SK-N-SH treated with all-trans-retinoic acid at 6 μM for 48 hours (cell line): ENCODE measurements at regions not wholly inside any gene's neighbourhood (a gene's known extent, or its start where the extent isn't known, plus 50 kb on each side); places are given as distances from the start of the nearest gene placed in this dataset.

Experiments used
- ATAC-seq: fragments of 200-7000 bp; cut with Tn5 transposase; 3 replicates; pipeline ENCODE4 v1.9.1; 2020; ENCODE audit warnings: mild to moderate bottlenecking, moderate library complexity
- ARNTL ChIP-seq: fragments of 450-650 bp; formaldehyde crosslinking; IDR thresholded peaks from 2 replicates; pipeline ENCODE4 v1.5.0; 2020; ENCODE audit warnings: low read depth, mild to moderate bottlenecking, moderate library complexity, borderline replicate concordance
- CSDC2 ChIP-seq: fragments of 250-450 bp; sonication (Bioruptor Pico); IDR thresholded peaks from 2 replicates; pipeline ENCODE4 v1.5.0; 2020; ENCODE audit warnings: mild to moderate bottlenecking, moderate library complexity
- ESRRG ChIP-seq: fragments of 250-450 bp; sonication (Bioruptor Pico); IDR thresholded peaks from 2 replicates; pipeline ENCODE4 v1.6.1; 2021; ENCODE audit warnings: mild to moderate bottlenecking
- GLIS3 ChIP-seq: fragments of 250-450 bp; sonication (Bioruptor Pico); IDR thresholded peaks from 2 replicates; pipeline ENCODE4 v1.5.0; 2020; ENCODE audit warnings: mild to moderate bottlenecking, moderate library complexity
- ISL1 ChIP-seq: fragments of 250-450 bp; sonication (Bioruptor Pico); IDR thresholded peaks from 2 replicates; pipeline ENCODE4 v2.1.2; 2022; ENCODE audit warnings: mild to moderate bottlenecking, moderate library complexity
- PPARA ChIP-seq: fragments of 250-450 bp; sonication (Bioruptor Pico); IDR thresholded peaks from 2 replicates; pipeline ENCODE4 v1.5.0; 2020; ENCODE audit warnings: mild to moderate bottlenecking, borderline replicate concordance
- RARB ChIP-seq: fragments of 250-450 bp; sonication (Bioruptor Pico); IDR thresholded peaks from 2 replicates; pipeline ENCODE4 v1.8.0; 2021; ENCODE audit warnings: mild to moderate bottlenecking, moderate library complexity
- SNAI2 ChIP-seq: fragments of 250-450 bp; sonication (Bioruptor Pico); IDR thresholded peaks from 2 replicates; pipeline ENCODE4 v1.5.0; 2020; ENCODE audit warnings: mild to moderate bottlenecking, moderate library complexity
- TCF4 ChIP-seq: fragments of 250-450 bp; sonication (Bioruptor Pico); IDR thresholded peaks from 2 replicates; pipeline ENCODE4 v1.8.0; 2021; ENCODE audit warnings: mild to moderate bottlenecking, moderate library complexity, borderline replicate concordance
- TOX ChIP-seq: fragments of 250-450 bp; sonication (Bioruptor Pico); IDR thresholded peaks from 2 replicates; pipeline ENCODE4 v1.8.0; 2021; ENCODE audit warnings: mild to moderate bottlenecking, moderate library complexity, borderline replicate concordance
- ZC3H10 ChIP-seq: fragments of 250-450 bp; sonication (Bioruptor Pico); IDR thresholded peaks from 2 replicates; pipeline ENCODE4 v1.5.1; 2021; ENCODE audit warnings: mild to moderate bottlenecking, moderate library complexity
- ZFP3 ChIP-seq: fragments of 250-450 bp; sonication (Bioruptor Pico); IDR thresholded peaks from 2 replicates; pipeline ENCODE4 v1.5.0; 2020; ENCODE audit warnings: mild to moderate bottlenecking, moderate library complexity
- ZFP30 ChIP-seq: fragments of 450-650 bp; formaldehyde crosslinking; IDR thresholded peaks from 2 replicates; pipeline ENCODE4 v1.5.0; 2022; ENCODE audit warnings: mild to moderate bottlenecking, moderate library complexity
- ZNF70 ChIP-seq: fragments of 450-650 bp; formaldehyde crosslinking; IDR thresholded peaks from 2 replicates; pipeline ENCODE4 v1.5.0; 2020; ENCODE audit warnings: mild to moderate bottlenecking, moderate library complexity
- ZNF8 ChIP-seq: fragments of 450-650 bp; formaldehyde crosslinking; IDR thresholded peaks from 2 replicates; pipeline ENCODE4 v1.5.0; 2020; ENCODE audit warnings: mild to moderate bottlenecking, moderate library complexity
- TF ChIP-seq, protein P1 (sequence below): fragments of 250-450 bp; sonication (Bioruptor Pico); IDR thresholded peaks from 2 replicates; pipeline ENCODE4 v1.5.1; 2020; ENCODE audit warnings: low read depth, mild to moderate bottlenecking, moderate library complexity
- TF ChIP-seq, protein P2 (sequence below): fragments of 250-450 bp; sonication (Bioruptor Pico); IDR thresholded peaks from 2 replicates; pipeline ENCODE4 v1.8.0; 2021; ENCODE audit warnings: low read depth, mild to moderate bottlenecking, moderate library complexity, borderline replicate concordance
- TF ChIP-seq, protein P3 (sequence below): fragments of 250-450 bp; sonication (Bioruptor Pico); IDR thresholded peaks from 2 replicates; pipeline ENCODE4 v1.5.1; 2021; ENCODE audit warnings: mild to moderate bottlenecking, moderate library complexity
- TF ChIP-seq, protein P4 (sequence below): fragments of 250-450 bp; sonication (Bioruptor Pico); IDR thresholded peaks from 2 replicates; pipeline ENCODE4 v1.5.0; 2020; ENCODE audit warnings: mild to moderate bottlenecking, moderate library complexity
- TF ChIP-seq, protein P5 (sequence below): fragments of 250-450 bp; sonication (Bioruptor Pico); IDR thresholded peaks from 2 replicates; pipeline ENCODE4 v1.8.0; 2020; ENCODE audit warnings: mild to moderate bottlenecking, moderate library complexity, borderline replicate concordance

DNA sequence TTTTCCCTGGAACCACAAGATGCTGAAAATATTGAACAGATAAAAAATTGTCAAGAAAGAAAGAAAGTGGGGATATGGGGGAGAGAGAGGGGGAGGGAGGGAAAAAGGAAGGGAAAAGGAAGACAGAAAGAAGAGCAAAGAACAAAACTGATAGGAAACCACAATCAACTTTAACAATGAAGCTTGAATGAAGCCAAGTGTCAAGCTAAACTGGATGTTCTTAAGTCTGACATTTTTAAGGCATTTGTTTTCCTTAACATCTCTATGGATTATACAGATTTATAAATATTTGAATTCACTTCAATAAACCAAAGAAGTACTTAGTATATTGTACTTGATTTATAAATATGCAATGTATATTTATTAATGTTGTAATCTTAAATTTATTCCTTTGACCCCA lies 197.6 kb upstream of the SMLR1 start:
- TF ChIP-seq, protein P1, sequence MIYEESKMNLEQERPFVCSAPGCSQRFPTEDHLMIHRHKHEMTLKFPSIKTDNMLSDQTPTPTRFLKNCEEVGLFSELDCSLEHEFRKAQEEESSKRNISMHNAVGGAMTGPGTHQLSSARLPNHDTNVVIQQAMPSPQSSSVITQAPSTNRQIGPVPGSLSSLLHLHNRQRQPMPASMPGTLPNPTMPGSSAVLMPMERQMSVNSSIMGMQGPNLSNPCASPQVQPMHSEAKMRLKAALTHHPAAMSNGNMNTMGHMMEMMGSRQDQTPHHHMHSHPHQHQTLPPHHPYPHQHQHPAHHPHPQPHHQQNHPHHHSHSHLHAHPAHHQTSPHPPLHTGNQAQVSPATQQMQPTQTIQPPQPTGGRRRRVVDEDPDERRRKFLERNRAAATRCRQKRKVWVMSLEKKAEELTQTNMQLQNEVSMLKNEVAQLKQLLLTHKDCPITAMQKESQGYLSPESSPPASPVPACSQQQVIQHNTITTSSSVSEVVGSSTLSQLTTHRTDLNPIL (CRISPR knock-in tag) = no peak
- TF ChIP-seq ZNF70 (CRISPR knock-in tag) = no peak
- TF ChIP-seq, protein P2, sequence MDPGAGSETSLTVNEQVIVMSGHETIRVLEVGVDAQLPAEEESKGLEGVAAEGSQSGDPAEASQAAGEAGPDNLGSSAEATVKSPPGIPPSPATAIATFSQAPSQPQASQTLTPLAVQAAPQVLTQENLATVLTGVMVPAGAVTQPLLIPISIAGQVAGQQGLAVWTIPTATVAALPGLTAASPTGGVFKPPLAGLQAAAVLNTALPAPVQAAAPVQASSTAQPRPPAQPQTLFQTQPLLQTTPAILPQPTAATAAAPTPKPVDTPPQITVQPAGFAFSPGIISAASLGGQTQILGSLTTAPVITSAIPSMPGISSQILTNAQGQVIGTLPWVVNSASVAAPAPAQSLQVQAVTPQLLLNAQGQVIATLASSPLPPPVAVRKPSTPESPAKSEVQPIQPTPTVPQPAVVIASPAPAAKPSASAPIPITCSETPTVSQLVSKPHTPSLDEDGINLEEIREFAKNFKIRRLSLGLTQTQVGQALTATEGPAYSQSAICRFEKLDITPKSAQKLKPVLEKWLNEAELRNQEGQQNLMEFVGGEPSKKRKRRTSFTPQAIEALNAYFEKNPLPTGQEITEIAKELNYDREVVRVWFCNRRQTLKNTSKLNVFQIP (CRISPR knock-in tag) = no peak
- no peak for TF ChIP-seq TCF4 (CRISPR knock-in tag)
- TF ChIP-seq GLIS3 = no peak
- no peak for TF ChIP-seq RARB (CRISPR knock-in tag)
- no peak for TF ChIP-seq ESRRG (CRISPR knock-in tag)
- TF ChIP-seq PPARA (CRISPR knock-in tag) = no peak
- TF ChIP-seq, protein P3, sequence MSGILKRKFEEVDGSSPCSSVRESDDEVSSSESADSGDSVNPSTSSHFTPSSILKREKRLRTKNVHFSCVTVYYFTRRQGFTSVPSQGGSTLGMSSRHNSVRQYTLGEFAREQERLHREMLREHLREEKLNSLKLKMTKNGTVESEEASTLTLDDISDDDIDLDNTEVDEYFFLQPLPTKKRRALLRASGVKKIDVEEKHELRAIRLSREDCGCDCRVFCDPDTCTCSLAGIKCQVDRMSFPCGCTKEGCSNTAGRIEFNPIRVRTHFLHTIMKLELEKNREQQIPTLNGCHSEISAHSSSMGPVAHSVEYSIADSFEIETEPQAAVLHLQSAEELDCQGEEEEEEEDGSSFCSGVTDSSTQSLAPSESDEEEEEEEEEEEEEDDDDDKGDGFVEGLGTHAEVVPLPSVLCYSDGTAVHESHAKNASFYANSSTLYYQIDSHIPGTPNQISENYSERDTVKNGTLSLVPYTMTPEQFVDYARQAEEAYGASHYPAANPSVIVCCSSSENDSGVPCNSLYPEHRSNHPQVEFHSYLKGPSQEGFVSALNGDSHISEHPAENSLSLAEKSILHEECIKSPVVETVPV (CRISPR knock-in tag) = no peak
- no peak for TF ChIP-seq ZFP30 (CRISPR knock-in tag)
- ATAC-seq = no peak

DNA sequence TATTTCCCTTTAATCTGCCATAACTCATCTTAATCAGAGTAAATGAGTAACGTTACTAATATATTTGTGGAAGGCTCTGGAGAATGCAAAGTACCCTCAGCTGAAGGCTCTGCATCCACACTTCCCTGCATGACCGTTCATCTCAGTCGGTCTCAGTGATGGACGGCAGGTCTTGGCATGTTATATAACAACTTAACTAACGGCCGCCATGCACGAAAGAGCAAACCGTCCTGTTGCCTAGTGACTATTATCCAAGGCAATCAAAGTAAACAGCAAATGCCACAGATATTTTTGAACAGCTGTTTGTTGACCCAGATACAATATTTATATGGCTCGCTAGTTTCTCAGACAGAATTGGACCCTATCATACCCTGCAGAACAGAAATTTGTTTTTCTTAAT lies 194.9 kb upstream of the SMLR1 start:
- TF ChIP-seq ZFP3 = no peak
- TF ChIP-seq GLIS3 = no peak
- no peak for TF ChIP-seq PPARA (CRISPR knock-in tag)
- TF ChIP-seq, protein P2 (CRISPR knock-in tag) = no peak
- TF ChIP-seq, protein P4, sequence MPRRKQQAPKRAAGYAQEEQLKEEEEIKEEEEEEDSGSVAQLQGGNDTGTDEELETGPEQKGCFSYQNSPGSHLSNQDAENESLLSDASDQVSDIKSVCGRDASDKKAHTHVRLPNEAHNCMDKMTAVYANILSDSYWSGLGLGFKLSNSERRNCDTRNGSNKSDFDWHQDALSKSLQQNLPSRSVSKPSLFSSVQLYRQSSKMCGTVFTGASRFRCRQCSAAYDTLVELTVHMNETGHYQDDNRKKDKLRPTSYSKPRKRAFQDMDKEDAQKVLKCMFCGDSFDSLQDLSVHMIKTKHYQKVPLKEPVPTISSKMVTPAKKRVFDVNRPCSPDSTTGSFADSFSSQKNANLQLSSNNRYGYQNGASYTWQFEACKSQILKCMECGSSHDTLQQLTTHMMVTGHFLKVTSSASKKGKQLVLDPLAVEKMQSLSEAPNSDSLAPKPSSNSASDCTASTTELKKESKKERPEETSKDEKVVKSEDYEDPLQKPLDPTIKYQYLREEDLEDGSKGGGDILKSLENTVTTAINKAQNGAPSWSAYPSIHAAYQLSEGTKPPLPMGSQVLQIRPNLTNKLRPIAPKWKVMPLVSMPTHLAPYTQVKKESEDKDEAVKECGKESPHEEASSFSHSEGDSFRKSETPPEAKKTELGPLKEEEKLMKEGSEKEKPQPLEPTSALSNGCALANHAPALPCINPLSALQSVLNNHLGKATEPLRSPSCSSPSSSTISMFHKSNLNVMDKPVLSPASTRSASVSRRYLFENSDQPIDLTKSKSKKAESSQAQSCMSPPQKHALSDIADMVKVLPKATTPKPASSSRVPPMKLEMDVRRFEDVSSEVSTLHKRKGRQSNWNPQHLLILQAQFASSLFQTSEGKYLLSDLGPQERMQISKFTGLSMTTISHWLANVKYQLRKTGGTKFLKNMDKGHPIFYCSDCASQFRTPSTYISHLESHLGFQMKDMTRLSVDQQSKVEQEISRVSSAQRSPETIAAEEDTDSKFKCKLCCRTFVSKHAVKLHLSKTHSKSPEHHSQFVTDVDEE (CRISPR knock-in tag) = no peak
- TF ChIP-seq SNAI2 = no peak
- no peak for TF ChIP-seq TOX (CRISPR knock-in tag)
- no peak for TF ChIP-seq ISL1 (CRISPR knock-in tag)
- TF ChIP-seq, protein P3 (CRISPR knock-in tag) = no peak
- no peak for TF ChIP-seq ZC3H10
- no peak for TF ChIP-seq ESRRG (CRISPR knock-in tag)
- TF ChIP-seq CSDC2 (CRISPR knock-in tag) = no peak
- no peak for TF ChIP-seq ZNF8
- TF ChIP-seq TCF4 (CRISPR knock-in tag) = no peak
- TF ChIP-seq RARB (CRISPR knock-in tag) = no peak
- no peak for TF ChIP-seq ZNF70 (CRISPR knock-in tag)
- TF ChIP-seq ZFP30 (CRISPR knock-in tag) = no peak
- TF ChIP-seq ARNTL = no peak
- TF ChIP-seq, protein P5, sequence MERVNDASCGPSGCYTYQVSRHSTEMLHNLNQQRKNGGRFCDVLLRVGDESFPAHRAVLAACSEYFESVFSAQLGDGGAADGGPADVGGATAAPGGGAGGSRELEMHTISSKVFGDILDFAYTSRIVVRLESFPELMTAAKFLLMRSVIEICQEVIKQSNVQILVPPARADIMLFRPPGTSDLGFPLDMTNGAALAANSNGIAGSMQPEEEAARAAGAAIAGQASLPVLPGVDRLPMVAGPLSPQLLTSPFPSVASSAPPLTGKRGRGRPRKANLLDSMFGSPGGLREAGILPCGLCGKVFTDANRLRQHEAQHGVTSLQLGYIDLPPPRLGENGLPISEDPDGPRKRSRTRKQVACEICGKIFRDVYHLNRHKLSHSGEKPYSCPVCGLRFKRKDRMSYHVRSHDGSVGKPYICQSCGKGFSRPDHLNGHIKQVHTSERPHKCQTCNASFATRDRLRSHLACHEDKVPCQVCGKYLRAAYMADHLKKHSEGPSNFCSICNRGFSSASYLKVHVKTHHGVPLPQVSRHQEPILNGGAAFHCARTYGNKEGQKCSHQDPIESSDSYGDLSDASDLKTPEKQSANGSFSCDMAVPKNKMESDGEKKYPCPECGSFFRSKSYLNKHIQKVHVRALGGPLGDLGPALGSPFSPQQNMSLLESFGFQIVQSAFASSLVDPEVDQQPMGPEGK (CRISPR knock-in tag) = no peak
- no peak for ATAC-seq
